SK-N-SH treated with all-trans-retinoic acid at 6 μM for 48 hours (cell line): ENCODE measurements at regions not wholly inside any gene's neighbourhood (a gene's known extent, or its start where the extent isn't known, plus 50 kb on each side); places are given as distances from the start of the nearest gene placed in this dataset.

Experiments used
- GLIS3 ChIP-seq: fragments of 250-450 bp; sonication (Bioruptor Pico); IDR thresholded peaks from 2 replicates; pipeline ENCODE4 v1.5.0; 2020; ENCODE audit warnings: mild to moderate bottlenecking, moderate library complexity
- ISL1 ChIP-seq: fragments of 250-450 bp; sonication (Bioruptor Pico); IDR thresholded peaks from 2 replicates; pipeline ENCODE4 v2.1.2; 2022; ENCODE audit warnings: mild to moderate bottlenecking, moderate library complexity
- POU6F1 ChIP-seq: fragments of 250-450 bp; sonication (Bioruptor Pico); IDR thresholded peaks from 2 replicates; pipeline ENCODE4 v1.8.0; 2021; ENCODE audit warnings: low read depth, mild to moderate bottlenecking, moderate library complexity, borderline replicate concordance
- RARB ChIP-seq: fragments of 250-450 bp; sonication (Bioruptor Pico); IDR thresholded peaks from 2 replicates; pipeline ENCODE4 v1.8.0; 2021; ENCODE audit warnings: mild to moderate bottlenecking, moderate library complexity
- TCF4 ChIP-seq: fragments of 250-450 bp; sonication (Bioruptor Pico); IDR thresholded peaks from 2 replicates; pipeline ENCODE4 v1.8.0; 2021; ENCODE audit warnings: mild to moderate bottlenecking, moderate library complexity, borderline replicate concordance
- ZNF8 ChIP-seq: fragments of 450-650 bp; formaldehyde crosslinking; IDR thresholded peaks from 2 replicates; pipeline ENCODE4 v1.5.0; 2020; ENCODE audit warnings: mild to moderate bottlenecking, moderate library complexity
- TF ChIP-seq, protein P1 (sequence below): fragments of 250-450 bp; sonication (Bioruptor Pico); IDR thresholded peaks from 2 replicates; pipeline ENCODE4 v1.8.0; 2020; ENCODE audit warnings: mild to moderate bottlenecking, moderate library complexity, borderline replicate concordance

DNA sequence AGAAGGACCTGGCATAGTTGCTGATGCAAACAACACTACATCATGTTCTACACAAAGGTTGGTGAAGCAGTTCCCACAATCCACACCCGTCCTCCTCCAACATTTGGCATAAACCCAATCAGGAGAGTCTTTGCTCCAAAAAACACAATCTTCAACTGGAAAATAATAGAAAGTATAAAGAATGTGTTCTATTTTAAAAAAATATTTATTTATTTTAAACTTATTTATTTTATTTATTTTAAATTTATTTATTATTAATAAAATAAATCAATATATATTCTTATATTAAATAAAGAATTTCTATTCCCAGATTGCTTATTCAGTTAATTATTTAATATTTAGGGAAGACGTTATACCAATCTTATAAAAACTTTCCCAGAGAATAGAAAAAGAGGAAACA lies 1753.7 kb upstream of the AGA start:
- no peak for TF ChIP-seq TCF4 (CRISPR knock-in tag)
- TF ChIP-seq POU6F1, result no peak
- TF ChIP-seq, protein P1, sequence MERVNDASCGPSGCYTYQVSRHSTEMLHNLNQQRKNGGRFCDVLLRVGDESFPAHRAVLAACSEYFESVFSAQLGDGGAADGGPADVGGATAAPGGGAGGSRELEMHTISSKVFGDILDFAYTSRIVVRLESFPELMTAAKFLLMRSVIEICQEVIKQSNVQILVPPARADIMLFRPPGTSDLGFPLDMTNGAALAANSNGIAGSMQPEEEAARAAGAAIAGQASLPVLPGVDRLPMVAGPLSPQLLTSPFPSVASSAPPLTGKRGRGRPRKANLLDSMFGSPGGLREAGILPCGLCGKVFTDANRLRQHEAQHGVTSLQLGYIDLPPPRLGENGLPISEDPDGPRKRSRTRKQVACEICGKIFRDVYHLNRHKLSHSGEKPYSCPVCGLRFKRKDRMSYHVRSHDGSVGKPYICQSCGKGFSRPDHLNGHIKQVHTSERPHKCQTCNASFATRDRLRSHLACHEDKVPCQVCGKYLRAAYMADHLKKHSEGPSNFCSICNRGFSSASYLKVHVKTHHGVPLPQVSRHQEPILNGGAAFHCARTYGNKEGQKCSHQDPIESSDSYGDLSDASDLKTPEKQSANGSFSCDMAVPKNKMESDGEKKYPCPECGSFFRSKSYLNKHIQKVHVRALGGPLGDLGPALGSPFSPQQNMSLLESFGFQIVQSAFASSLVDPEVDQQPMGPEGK, result no peak
- no peak for TF ChIP-seq GLIS3 (CRISPR knock-in tag)
- TF ChIP-seq ZNF8 (CRISPR knock-in tag), result no peak
- no peak for TF ChIP-seq RARB (CRISPR knock-in tag)
- TF ChIP-seq ISL1 (CRISPR knock-in tag), result no peak
